HUES6 (cell line): ENCODE measurements at regions not wholly inside any gene's neighbourhood (a gene's known extent, or its start where the extent isn't known, plus 50 kb on each side); places are given as distances from the start of the nearest gene placed in this dataset.

Experiments used
- H3K27ac ChIP-seq: 2 replicates; pipeline ENCODE4 v1.7.0; 2013; ENCODE audit warnings: low read depth, mild to moderate bottlenecking, low read length, inconsistent platforms
- H3K27me3 ChIP-seq: 2 replicates; pipeline ENCODE4 v1.6.1; 2013; ENCODE audit warnings: low read length; ENCODE audit not compliant: control insufficient read depth, insufficient read depth
- H3K36me3 ChIP-seq: 2 replicates; pipeline ENCODE4 v1.6.1; 2013; ENCODE audit warnings: low read length; ENCODE audit not compliant: control insufficient read depth, insufficient read depth
- H3K4me1 ChIP-seq: 2 replicates; pipeline ENCODE4 v1.6.1; 2013; ENCODE audit warnings: low read length; ENCODE audit not compliant: control insufficient read depth, insufficient read depth
- H3K4me3 ChIP-seq: 2 replicates; pipeline ENCODE4 v1.5.1; 2013; ENCODE audit warnings: low read depth, low read length
- H3K9ac ChIP-seq: one replicate; pipeline ENCODE4 v1.6.1; 2013; ENCODE audit warnings: mild to moderate bottlenecking, low read length
- H3K9me3 ChIP-seq: 2 replicates; pipeline ENCODE4 v1.6.1; 2013; ENCODE audit warnings: low read depth, low read length; ENCODE audit not compliant: control insufficient read depth, insufficient read depth

- Histone ChIP-seq H3K4me3 (no peak overlapping the region), H3K9ac (no peak overlapping the region), H3K27ac (no peak overlapping the region), H3K36me3 (no peaks in the 10 kb centered on the region), H3K9me3 (no peaks in the 10 kb centered on the region), H3K27me3 (no peaks in the 10 kb centered on the region), H3K4me1 (no peaks in the 10 kb centered on the region)
Observed at GRCh38 chr13:57056601-57057180, 84.0 kb upstream of the PRR20A start.

- Histone ChIP-seq H3K9ac (no peak overlapping the region), H3K4me3 (no peak overlapping the region), H3K27me3 (no peaks in the 10 kb centered on the region), H3K4me1 (no peaks in the 10 kb centered on the region), H3K9me3 (no peaks in the 10 kb centered on the region), H3K36me3 (no peaks in the 10 kb centered on the region), H3K27ac (no peak overlapping the region)
Observed at GRCh38 chr13:57063007-57063406, 77.7 kb upstream of the PRR20A start.

- no peaks in the 10 kb centered on the region for H3K4me1 ChIP-seq
- no peak overlapping the region for H3K27ac ChIP-seq
Observed at GRCh38 chr13:57073983-57074382, 66.7 kb upstream of the PRR20A start.

GRCh38 chr13:57075588-57075987 is 65.1 kb upstream of the PRR20A start:
- Histone ChIP-seq H3K9ac (no peak overlapping the region), H3K4me3 (no peak overlapping the region), H3K36me3 (no peaks in the 10 kb centered on the region), H3K4me1 (no peaks in the 10 kb centered on the region), H3K9me3 (no peaks in the 10 kb centered on the region), H3K27me3 (no peaks in the 10 kb centered on the region), H3K27ac (no peak overlapping the region)

More at GRCh38 chr13:57073983-57074382, 66.7 kb upstream of the PRR20A start:
- Histone ChIP-seq H3K4me3 (no peak overlapping the region), H3K36me3 (no peaks in the 10 kb centered on the region), H3K9me3 (no peaks in the 10 kb centered on the region), H3K9ac (no peak overlapping the region), H3K27me3 (no peaks in the 10 kb centered on the region)

GRCh38 chr13:57087006-57087405 is 53.7 kb upstream of the PRR20A start:
- Histone ChIP-seq H3K9me3 (no peaks in the 10 kb centered on the region), H3K4me3 (no peak overlapping the region), H3K9ac (no peak overlapping the region), H3K36me3 (no peaks in the 10 kb centered on the region), H3K27me3 (no peaks in the 10 kb centered on the region), H3K27ac (no peak overlapping the region), H3K4me1 (no peaks in the 10 kb centered on the region)
